ENCODE measurements at regions not wholly inside any gene's neighbourhood (a gene's known extent, or its start where the extent isn't known, plus 50 kb on each side); places are given as distances from the start of the nearest gene placed in this dataset.

DNA sequence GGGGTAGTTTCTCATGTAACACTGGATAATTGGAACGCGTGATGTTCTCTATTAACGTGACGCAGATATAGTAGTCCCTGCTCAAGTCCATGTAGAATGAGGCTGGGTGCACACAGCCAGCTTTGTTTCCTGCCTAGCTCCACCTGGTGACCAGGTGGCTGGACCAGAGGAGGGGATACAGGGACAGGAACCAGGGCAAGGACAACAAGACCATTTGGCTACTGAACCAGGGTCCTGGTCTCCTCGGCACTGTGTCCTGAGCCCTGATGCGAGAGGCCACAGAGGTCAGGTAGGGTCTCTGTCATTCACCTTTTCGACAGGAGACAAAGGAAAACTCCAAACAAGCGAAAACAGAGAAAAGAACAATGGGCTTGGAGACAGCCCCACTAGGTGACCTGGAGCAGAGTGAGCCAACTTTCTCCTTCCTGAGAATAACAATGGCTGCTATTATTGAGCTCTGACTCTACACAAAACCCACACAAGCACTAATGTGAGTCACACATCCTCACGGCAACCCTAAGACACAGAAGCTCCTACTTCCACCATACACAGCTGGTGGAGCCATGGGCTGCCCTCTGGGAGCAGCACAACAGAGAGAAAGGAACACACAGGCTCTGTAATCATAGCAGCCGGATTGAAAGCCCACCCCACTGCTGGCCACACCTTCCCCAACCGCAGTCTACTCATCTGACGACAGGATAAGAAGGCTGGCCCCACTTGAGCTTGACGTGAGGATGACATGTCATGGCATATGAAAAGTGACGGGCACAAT lies 67.3 kb upstream of the TEX51 start:
- Histone ChIP-seq H3K9ac (ENCODE audit: control insufficient read depth, extremely low read depth, insufficient read depth, low read length) (no peak overlapping the region), H3K4me2 (ENCODE audit: control insufficient read depth, extremely low read depth, insufficient read depth, low read depth, low read length) (no peak overlapping the region), H2AFZ (ENCODE audit: control insufficient read depth, low read length) (no peak overlapping the region), H3K27ac (ENCODE audit: control insufficient read depth, insufficient read depth, low read length) (no peak overlapping the region), H3K4me1 (ENCODE audit: control insufficient read depth, extremely low read depth, insufficient read depth, low read length) (no peaks in the 10 kb centered on the region), H3K9me3 (ENCODE audit: control insufficient read depth, low read depth, low read length) (peaks cover 5% of the 10 kb centered on the region), H3K27me3 (ENCODE audit: control insufficient read depth, extremely low read depth, insufficient read depth, low read length) (no peaks in the 10 kb centered on the region), H3K36me3 (ENCODE audit: control insufficient read depth in 2 of 2, extremely low read depth in 1 of 2, insufficient read depth in 2 of 2, low read length in 2 of 2) (no peaks in the 10 kb centered on the region), H3K4me3 (ENCODE audit: control insufficient read depth in 2 of 3, extremely low read depth in 1 of 3, insufficient read depth in 2 of 3, low read depth in 1 of 3, low read length in 3 of 3) (no peak overlapping the region), H3K9me1 (ENCODE audit: control insufficient read depth, extremely low read depth, insufficient read depth, low read length) (no peaks in the 10 kb centered on the region), H4K20me1 (ENCODE audit: control insufficient read depth, extremely low read depth, insufficient read depth, low read length) (no peaks in the 10 kb centered on the region), H3K79me2 (ENCODE audit: control insufficient read depth, insufficient read depth, low read length) (no peaks in the 10 kb centered on the region)
- TF ChIP-seq, protein P1, sequence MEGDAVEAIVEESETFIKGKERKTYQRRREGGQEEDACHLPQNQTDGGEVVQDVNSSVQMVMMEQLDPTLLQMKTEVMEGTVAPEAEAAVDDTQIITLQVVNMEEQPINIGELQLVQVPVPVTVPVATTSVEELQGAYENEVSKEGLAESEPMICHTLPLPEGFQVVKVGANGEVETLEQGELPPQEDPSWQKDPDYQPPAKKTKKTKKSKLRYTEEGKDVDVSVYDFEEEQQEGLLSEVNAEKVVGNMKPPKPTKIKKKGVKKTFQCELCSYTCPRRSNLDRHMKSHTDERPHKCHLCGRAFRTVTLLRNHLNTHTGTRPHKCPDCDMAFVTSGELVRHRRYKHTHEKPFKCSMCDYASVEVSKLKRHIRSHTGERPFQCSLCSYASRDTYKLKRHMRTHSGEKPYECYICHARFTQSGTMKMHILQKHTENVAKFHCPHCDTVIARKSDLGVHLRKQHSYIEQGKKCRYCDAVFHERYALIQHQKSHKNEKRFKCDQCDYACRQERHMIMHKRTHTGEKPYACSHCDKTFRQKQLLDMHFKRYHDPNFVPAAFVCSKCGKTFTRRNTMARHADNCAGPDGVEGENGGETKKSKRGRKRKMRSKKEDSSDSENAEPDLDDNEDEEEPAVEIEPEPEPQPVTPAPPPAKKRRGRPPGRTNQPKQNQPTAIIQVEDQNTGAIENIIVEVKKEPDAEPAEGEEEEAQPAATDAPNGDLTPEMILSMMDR (optimal IDR thresholded peaks at IDR 0.05 in 1 of 3, IDR thresholded peaks at IDR 0.05 in 1 of 3, conservative IDR thresholded peaks at IDR 0.05 in 1 of 3; ENCODE audit: extremely low read depth in 1 of 3, insufficient read depth in 2 of 3, low read length in 3 of 3): no peak
- TF ChIP-seq EZH2 (IDR thresholded peaks at IDR 0.05; ENCODE audit: low read length): no peak
- DNase-seq (ENCODE audit: low read depth, low spot score) (no peak), FAIRE-seq (no peak)
- dilution Hi-C loops (cut with MboI; ENCODE audit: extremely low pct_ligation_motif_present, low sequenced_read_pairs): no loop called here

DNA sequence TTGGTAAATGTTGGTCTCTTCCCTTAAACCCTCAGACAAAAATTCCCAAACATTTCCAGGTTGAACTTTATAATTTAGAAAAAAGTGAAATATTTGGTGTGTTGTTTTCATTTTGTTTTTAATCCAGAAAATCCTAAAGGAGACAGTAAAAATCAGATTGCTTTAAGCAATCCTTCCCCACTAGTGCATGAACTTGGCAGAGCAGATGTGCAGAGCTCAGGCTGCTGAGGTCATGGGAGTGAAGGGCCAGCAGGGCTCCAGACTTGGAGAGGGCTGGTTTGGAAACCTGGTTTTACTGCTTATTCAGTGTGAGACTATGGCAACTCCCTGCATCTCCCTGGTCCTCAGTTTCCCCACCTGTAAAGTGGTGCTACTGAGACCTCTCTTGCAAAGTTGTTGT lies 66.7 kb upstream of the TEX51 start:
- H3K27ac ChIP-seq (ENCODE audit: control insufficient read depth, insufficient read depth, low read length): no peak overlapping the region
- DNase-seq (ENCODE audit: low read depth, low spot score): no peak
- H3K4me3 ChIP-seq (ENCODE audit: control insufficient read depth in 2 of 3, extremely low read depth in 1 of 3, insufficient read depth in 2 of 3, low read depth in 1 of 3, low read length in 3 of 3): no peak overlapping the region
- no peak overlapping the region for H3K4me2 ChIP-seq (ENCODE audit: control insufficient read depth, extremely low read depth, insufficient read depth, low read depth, low read length)
- no peaks in the 10 kb centered on the region for H3K9me1 ChIP-seq (ENCODE audit: control insufficient read depth, extremely low read depth, insufficient read depth, low read length)
- FAIRE-seq: no peak
- H3K79me2 ChIP-seq (ENCODE audit: control insufficient read depth, insufficient read depth, low read length): no peaks in the 10 kb centered on the region
- no peak for TF ChIP-seq EZH2 (IDR thresholded peaks at IDR 0.05; ENCODE audit: low read length)
- TF ChIP-seq, protein P1 (optimal IDR thresholded peaks at IDR 0.05 in 1 of 3, IDR thresholded peaks at IDR 0.05 in 1 of 3, conservative IDR thresholded peaks at IDR 0.05 in 1 of 3; ENCODE audit: extremely low read depth in 1 of 3, insufficient read depth in 2 of 3, low read length in 3 of 3): no peak
- no peaks in the 10 kb centered on the region for H4K20me1 ChIP-seq (ENCODE audit: control insufficient read depth, extremely low read depth, insufficient read depth, low read length)
- H3K4me1 ChIP-seq (ENCODE audit: control insufficient read depth, extremely low read depth, insufficient read depth, low read length): no peaks in the 10 kb centered on the region
- H3K9me3 ChIP-seq (ENCODE audit: control insufficient read depth, low read depth, low read length): peaks cover 5% of the 10 kb centered on the region
- no peak overlapping the region for H3K9ac ChIP-seq (ENCODE audit: control insufficient read depth, extremely low read depth, insufficient read depth, low read length)
- H2AFZ ChIP-seq (ENCODE audit: control insufficient read depth, low read length): no peak overlapping the region
- no peaks in the 10 kb centered on the region for H3K27me3 ChIP-seq (ENCODE audit: control insufficient read depth, extremely low read depth, insufficient read depth, low read length)
- no peaks in the 10 kb centered on the region for H3K36me3 ChIP-seq (ENCODE audit: control insufficient read depth in 2 of 2, extremely low read depth in 1 of 2, insufficient read depth in 2 of 2, low read length in 2 of 2)
- dilution Hi-C loops (cut with MboI; ENCODE audit: extremely low pct_ligation_motif_present, low sequenced_read_pairs): no loop called here

Data from keratinocyte (primary cell).